DMS53 treated with DMSO at 0.1 percent for 48 hours (cell line): ENCODE measurements at regions not wholly inside any gene's neighbourhood (a gene's known extent, or its start where the extent isn't known, plus 50 kb on each side); places are given as distances from the start of the nearest gene placed in this dataset.
A peak's percentile ranks its signal among the peaks of the same experiment; 100 is the strongest.
"Not testable (repeated sequence)": the region's sequence is repeated elsewhere in the genome, so short reads cannot be mapped to it uniquely, and the experiment has no call there.

Experiments
- DNase-seq: peaks from one replicate; lab custom pipeline; 2025; ENCODE audit not compliant: unreplicated experiment; lab: John Stamatoyannopoulos, UW

GRCh38 chr5:174529925-174530681 lies 194.3 kb upstream of the MSX2 start:
- no peak for DNase-seq

DNA sequence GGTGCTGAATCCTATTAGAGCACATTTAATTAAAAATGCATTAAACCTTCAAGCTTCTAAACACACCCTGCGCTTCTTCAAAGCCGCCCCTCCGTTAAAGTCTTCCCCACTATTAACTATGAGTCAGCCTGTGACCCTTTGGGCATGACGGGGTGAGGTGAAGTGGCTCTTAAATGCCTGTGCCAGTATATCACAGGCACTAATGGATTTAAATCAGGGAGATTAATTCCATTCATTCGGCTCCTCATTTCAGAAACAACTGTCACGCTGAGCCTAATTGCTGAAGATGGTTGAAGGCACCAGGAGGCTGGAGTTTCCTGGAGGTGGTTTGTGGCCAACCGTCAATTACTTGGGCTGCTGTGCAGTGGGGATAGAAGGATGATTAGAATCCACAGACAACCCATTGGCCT lies 192.6 kb upstream of the MSX2 start:
- DNase-seq: no peak

DNA sequence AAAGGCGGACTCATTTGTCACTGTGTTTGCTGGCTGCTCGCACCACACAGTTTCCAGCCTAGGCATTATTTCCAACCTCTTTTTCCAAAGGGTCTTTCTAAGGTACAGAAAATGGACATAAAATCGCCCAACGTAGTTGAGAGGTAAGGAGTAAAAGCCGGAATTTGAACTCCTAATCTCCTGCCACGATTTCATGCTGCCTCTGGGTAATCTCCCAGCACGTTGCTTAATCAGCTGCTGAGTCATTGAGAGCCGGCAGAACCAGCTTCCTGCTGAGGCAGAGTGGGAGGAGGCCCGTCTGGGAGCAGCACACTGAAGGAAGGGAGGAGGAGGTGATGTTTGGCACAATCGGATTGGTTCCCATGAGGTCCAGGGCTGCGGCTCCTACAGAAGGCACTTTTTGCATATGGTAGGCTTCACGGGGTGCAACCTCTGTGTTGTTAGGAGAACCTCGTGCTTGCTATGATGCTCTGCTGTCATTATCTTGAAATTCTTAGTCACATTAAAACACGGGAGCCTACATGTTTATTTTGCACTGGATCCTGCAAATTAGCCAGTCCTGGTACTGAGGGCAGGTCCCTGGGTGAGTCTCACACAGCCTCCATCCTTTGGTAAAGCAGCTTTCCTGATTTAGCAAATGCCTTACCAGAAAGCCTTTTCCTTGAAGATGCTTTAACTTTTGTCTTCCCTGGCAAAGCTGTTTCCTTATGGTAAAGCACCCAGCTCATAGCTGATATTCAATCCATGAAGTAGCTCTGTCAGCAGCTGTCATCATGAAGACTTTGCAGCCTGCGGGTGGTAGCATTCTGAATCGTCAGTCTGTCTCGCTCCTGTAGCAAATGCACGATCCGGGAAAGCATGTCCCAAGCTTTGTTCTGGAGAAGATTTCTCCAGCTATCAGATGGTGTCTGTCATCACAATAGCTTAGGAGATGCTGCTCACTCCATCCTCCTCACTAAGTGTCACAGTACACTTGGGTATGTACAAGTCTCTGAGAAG lies 191.6 kb upstream of the MSX2 start:
- peak; percentile 4 for DNase-seq

GRCh38 chr5:174533751-174534241 lies 190.6 kb upstream of the MSX2 start:
- no peak for DNase-seq

DNA sequence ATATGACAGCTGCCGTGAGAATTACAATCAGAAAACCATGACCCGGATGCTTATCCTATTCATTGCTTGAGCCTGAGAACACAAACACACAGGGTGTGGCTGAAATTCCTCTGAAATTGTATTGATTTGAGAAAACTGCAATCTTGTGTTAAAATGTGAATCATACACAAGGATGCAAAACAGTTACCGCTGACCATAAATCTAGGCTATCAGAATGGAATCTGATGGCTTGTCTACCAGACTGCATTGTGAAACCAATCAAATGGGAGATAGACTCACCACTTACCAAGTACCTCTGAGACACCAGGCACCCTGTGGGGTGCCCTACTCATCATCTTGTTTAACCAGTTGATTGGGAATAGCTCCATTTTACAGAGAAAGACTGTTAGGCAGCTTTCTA lies 188.7 kb upstream of the MSX2 start:
- no peak for DNase-seq

- not testable (repeated sequence) for DNase-seq
These were observed 184.6 kb upstream of the MSX2 start for GRCh38 chr5:174539823-174540222.

DNA sequence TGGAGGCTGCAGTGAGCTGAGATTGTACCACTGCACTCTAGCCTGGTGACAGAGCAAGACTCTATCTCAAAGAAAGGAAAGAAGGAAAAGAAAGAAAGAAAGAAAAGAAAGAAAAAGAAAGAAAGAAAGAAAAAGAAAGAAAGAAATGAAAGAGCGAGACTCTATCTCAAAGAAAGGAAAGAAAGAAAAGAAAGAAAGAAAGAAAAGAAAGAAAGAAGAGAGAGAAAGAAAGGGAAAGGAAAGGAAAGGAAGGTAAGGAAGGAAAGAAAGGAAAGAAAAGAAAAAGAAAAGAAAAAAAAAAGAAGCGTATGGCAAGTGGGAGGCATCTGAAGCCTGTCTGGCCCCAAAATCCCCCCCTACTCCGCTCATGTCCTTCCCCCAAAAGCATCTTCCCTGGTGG lies 182.3 kb upstream of the MSX2 start:
- no peak for DNase-seq

DNA sequence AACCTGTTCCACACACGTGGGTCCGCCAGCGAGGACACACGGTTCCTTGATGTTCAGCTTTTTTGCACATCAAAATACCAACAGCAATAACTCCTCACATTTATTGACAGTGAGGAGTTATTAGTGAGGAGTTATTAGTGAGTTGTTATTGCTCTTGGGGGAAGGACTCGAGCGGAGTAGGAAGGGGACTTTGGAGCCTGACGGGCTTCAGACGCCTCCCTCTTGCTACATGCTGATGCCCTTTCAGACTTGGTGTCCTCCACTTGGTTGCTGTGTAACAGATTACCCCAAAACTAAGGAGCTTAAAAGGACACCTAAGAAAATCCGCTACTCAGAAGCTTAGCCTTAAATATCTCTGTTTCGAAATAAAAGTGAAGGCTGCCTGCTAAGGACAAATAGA lies 181.9 kb upstream of the MSX2 start:
- no peak for DNase-seq

DNA sequence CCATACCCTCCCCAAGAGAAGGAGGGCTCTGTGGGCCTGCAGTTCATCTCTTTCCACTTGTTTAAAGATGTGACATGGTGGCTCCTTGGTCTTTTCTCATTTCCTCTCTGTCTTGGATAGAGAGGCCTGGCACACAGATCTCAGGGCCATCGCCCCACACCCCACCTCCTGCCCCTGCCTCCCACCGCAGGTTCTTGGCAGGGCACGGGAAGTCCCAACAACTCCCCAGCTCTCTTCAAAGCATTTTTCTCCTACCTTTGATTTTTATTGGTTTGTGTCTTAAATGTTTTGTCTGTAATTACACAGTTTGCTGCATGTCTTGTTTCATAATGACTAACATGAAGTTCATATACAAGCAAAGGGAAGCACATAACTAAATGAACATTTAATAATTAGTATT lies 178.5 kb upstream of the MSX2 start:
- no peak for DNase-seq

GRCh38 chr5:174547814-174548213 lies 176.6 kb upstream of the MSX2 start:
- DNase-seq: no peak

DNA sequence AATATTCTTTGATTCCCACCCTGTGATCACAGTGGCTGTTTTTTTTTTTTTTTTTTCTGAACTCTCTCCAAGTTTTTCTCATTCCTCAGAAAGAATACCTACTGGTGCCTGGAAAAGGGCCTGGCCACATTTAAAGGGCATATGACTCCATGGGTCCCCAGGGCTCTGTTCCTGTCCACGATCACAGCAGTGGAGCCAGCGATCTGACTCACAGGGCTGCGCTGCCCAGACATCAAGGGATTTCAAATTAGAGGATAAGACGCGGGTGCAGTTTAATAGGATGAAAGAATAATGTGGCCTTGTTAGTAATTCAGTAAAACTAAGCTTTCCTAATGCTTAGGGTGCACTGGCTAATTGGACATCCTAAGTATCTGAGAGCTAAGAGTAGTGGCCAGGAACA lies 175.1 kb upstream of the MSX2 start:
- DNase-seq: no peak

DNA sequence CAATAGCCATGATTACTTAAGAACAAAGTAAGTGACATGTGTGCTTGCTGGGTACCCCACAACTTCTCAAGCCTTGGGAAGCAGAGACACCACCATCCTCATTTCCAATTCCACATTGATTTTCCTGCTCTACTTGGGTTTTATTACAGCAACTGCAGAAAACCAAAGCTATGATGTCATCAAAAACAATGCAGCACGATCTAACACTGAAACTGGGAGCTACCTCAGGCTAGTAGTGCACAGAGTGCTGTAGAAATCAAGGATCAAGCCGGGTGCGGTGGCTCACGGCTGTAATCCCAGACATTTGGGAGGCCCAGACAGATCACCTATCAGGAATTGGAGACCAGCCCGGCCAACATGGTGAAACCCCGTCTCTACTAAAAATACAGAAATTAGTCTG lies 174.4 kb upstream of the MSX2 start:
- DNase-seq: no peak

GRCh38 chr5:174552428-174552827 lies 172.0 kb upstream of the MSX2 start:
- DNase-seq: no peak

- DNase-seq: no peak
These were observed 170.8 kb upstream of the MSX2 start for GRCh38 chr5:174553556-174553955.

DNA sequence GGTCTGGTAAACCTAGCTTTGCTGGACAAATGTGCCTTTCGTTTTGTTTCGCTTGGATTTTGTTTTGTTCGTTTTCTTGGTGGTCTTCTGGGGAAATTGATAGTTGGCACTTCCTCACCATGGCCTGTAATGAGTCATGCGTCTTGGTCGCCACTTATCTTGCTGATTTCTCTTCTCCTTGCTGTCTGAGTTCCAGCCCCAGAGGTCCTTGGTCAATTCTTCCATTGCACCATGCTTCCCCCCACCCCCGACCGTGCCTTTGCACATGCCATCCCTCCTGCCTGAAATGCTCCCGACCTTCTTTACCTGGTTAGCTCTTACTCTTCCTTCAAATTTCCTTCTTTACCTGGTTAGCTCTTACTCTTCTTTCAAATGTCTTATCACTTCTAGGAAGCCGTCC lies 168.7 kb upstream of the MSX2 start:
- DNase-seq: no peak

DNA sequence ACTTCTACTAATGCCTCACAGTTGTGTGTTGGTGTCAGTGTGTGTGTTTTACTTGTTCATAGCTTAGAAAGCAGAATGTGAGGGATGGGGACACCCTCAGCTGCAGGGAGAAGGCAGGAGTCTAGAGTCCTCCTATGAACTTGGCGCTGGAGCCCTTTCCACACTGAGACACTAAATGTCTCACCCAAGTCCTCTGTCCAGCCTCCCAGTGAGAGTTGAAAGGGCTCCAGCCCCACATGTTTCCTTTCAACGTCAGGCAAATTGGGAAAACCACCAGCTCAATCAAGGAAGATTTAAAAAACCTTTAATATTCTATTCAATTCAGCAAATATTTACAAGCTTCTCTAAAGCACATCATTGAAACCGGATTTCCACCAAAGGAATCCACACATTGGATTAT lies 167.6 kb upstream of the MSX2 start:
- no peak for DNase-seq

DNA sequence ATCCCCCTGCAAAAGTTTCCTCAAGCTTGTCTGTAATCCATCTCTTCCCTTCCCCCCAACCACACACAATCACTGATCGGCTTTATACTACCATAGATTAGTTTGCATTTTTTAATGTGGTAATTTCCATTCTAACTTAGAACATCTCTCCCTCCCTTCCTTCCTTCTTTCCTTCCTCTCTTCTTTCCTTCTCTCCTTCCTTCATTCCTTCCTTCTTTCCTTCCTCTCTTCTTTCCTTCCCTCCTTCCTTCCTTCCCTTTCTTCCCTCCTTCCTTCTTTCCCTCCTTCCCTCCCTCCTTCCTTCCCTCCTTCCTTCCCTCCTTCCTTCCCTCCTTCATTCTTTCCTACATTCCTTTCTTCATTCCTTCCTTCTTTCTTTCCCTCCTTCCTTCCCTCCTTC lies 166.2 kb upstream of the MSX2 start:
- DNase-seq: no peak

DNA sequence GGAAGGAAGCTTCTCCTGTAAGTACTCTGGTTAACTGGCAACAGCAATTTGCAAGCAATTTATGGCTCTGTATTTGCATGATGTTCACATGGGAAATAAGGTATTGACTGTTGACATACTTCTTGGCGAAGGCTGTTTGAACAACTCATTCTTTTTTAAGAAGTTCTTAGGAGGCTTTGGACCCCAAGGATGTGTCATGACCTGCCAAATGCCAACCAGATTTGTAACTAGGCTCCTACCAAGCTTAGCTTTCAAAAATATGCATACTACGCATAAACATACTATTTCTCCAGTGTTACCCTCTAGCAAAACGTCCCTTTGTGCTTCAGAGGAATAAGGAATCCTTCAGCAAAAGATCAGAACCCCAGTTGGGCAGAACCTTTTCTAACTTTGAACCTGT lies 165.2 kb upstream of the MSX2 start:
- no peak for DNase-seq

DNA sequence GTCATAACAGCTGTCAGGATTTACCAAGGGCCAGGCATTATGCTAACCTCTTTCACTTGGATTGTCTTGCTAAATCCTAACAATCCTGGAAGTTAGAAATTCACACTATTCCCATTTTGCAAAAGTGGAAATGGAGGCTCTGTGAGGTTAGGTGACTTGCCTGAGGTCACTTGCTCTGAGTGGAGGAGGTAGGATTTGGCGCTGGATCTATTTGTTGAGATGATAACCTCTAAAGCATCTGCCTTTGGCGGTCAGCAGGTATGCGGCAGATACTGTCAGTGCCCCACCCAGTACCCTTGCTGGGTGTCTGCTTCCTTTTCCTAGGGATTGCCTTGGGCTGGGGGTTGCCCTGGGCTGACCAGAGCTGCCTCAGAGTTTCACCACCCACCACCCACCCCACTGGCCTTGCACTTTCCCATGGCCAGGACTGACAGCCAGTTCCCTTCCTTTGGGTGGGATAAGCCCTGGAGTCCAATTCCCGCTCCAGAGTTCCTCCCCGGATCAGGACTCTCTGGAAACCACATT lies 164.8 kb upstream of the MSX2 start:
- DNase-seq: no peak

- DNase-seq: no peak
These were observed 163.5 kb upstream of the MSX2 start for GRCh38 chr5:174560861-174561260.

DNA sequence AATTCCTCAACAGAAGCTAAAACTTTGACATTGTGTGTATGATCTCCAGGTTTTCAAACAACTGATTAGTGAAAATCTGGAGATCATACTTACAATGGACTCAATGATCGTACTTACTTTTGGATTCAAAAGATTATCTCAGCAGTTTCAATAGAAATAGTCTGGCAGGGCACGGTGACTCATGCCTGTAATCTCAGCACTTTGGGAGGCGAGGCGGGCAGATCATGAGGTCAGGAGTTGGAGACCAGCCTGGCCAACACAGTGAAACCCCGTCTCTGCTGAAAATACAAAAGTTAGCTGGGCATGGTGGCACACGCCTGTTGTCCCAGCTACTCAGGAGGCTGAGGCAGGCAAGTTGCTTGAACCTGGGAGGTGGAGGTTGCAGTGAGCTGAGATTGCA lies 161.3 kb upstream of the MSX2 start:
- DNase-seq: not testable (repeated sequence)

DNA sequence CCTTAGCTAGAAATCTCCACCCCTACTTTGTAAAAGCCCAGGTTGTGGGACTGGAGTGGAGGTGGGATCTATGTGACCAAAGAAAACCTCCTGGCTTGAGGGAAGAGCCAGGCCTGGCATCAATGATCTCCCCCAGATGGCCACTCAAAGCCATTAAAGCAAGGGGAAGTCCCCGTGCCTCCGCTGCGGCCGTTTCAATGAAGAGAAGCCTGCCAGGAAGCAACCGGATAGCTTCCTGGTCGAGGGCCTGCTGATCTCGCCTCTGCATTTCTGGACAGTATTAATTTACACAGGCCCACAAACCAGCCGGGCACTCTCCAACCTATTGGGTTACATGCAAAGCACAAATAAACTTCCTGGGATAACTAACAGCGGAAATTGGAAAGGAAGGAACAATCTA lies 160.5 kb upstream of the MSX2 start:
- DNase-seq: no peak
